ENCODE measurements at regions not wholly inside any gene's neighbourhood (a gene's known extent, or its start where the extent isn't known, plus 50 kb on each side); places are given as distances from the start of the nearest gene placed in this dataset.

DNA sequence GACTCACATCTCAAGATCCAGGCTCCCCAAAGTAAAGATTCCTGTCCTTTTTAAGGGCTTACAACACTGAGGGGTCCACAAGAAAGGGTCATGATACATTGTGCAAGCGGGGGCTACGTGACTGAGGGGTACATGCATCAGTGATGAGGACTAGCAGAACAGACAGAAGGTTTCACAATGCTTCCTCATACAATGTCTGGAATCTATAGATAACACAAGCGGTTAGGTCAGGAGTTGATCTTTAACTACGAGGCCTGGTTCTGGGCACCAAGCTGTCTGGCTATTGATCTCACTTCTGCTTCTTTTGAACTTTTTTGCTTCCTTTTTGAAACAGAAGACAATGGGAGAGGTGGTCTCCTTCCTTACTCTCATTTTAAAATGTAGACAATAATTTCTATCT is 718.6 kb downstream of the AMY1C start:
- Histone ChIP-seq H3K9ac (ENCODE audit: low read length) (no peak overlapping the region), H3K36me3 (ENCODE audit: control insufficient read depth, low read depth, low read length) (no peaks in the 10 kb centered on the region), H3K9me3 (ENCODE audit: control insufficient read depth, low read depth, low read length) (peaks cover 2% of the 10 kb centered on the region), H3K27ac (ENCODE audit: low read length) (no peak overlapping the region), H3K27me3 (ENCODE audit: control insufficient read depth, insufficient read depth, low read length) (no peaks in the 10 kb centered on the region), H3K4me3 (ENCODE audit: low read length) (no peak overlapping the region), H3K4me1 (ENCODE audit: control insufficient read depth, low read depth, low read length) (no peaks in the 10 kb centered on the region)

DNA sequence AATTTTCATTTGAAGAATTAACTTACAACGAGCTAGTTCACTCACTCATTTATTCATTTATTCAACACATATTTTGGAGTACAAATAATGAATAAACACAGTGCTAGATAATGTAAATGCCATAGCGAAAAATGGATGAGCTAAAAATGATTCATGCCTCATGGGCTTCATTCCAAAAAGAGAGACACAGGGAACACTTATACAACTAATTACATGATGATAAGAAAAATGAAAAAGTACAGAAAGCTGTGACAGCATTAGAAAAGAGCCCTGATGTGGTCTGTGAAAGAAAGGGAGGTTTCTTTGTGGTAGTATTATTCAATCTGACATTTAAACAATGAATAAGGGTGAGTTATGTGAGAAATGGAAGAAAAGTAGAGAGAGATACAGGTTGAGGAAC is 726.4 kb downstream of the AMY1C start:
- H3K27me3 ChIP-seq (ENCODE audit: control insufficient read depth, insufficient read depth, low read length): no peaks in the 10 kb centered on the region
- no peak overlapping the region for H3K9ac ChIP-seq (ENCODE audit: low read length)
- H3K27ac ChIP-seq (ENCODE audit: low read length): no peak overlapping the region
- no peak overlapping the region for H3K4me3 ChIP-seq (ENCODE audit: low read length)
- no peaks in the 10 kb centered on the region for H3K36me3 ChIP-seq (ENCODE audit: control insufficient read depth, low read depth, low read length)
- no peaks in the 10 kb centered on the region for H3K4me1 ChIP-seq (ENCODE audit: control insufficient read depth, low read depth, low read length)
- H3K9me3 ChIP-seq (ENCODE audit: control insufficient read depth, low read depth, low read length): peaks cover 7% of the 10 kb centered on the region

DNA sequence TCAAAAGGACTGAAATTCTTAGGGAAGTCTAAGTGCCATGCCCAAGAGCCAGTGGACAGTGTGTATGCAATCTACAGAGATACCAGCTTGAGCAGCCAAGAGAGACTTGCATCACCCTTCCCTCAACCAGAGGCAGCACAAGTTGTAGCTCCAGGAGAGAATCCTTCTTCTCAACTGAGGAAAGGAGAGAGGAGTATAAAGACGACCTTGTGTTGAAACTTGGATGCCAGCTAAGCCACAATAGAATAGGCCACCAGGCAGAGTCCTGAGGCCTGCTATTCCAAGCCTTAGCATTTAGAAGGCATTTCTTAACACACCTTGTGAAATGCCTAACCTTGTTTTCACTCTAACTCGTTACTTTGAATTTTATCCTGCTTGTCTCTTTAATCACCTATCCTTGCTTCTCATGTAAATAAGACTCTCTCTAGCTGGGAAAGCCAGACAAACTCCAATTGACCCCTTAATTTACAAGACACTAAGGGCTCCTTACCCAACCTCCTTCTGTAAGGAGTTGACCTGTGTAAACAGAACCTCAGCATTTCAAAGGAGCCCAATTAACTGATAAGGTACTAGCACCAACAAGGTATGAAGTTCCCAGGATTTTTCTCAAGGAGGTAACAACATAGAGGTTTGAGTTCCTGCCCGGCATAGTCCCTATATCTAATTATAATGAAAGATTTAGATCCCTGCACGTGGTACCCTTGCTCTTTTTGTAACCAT is 738.8 kb downstream of the AMY1C start:
- H3K36me3 ChIP-seq (ENCODE audit: control insufficient read depth, low read depth, low read length): no peaks in the 10 kb centered on the region
- peaks cover 3% of the 10 kb centered on the region for H3K4me1 ChIP-seq (ENCODE audit: control insufficient read depth, low read depth, low read length)
- H3K4me3 ChIP-seq (ENCODE audit: low read length): no peak overlapping the region
- H3K9ac ChIP-seq (ENCODE audit: low read length): no peak overlapping the region
- H3K9me3 ChIP-seq (ENCODE audit: control insufficient read depth, low read depth, low read length): no peaks in the 10 kb centered on the region
- H3K27ac ChIP-seq (ENCODE audit: low read length): no peak overlapping the region
- peaks cover 64% of the 10 kb centered on the region for H3K27me3 ChIP-seq (ENCODE audit: control insufficient read depth, insufficient read depth, low read length)

DNA sequence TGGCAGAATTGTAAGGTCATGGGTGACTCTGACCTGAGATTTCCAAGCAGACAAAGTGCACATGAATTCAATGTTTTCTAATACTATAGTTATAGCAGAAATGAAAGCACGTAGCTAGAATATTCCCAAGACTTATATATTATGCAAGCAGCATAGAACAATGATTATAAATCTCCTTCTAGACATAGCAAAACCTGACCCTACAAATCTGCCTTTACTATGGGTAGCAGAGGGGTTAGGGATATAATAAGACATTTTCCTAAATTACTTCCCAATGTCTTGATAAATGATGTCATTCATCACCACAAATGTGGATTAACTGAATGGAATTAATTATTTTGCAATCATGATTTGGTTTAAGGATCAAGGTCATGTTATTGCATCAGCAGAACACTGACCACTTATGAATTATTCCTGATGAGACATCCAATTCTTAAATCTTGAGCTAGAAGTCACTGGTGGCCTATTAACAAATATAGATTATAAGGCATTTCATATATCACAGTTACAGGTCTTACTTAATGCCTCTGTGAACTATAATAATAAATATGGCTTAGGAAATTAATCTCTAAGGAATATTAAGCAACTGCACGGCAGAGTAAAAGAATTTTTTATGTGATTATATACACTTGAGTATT is 776.6 kb downstream of the AMY1C start:
- Histone ChIP-seq H3K9ac (ENCODE audit: low read length) (no peak overlapping the region), H3K27ac (ENCODE audit: low read length) (no peak overlapping the region)

DNA sequence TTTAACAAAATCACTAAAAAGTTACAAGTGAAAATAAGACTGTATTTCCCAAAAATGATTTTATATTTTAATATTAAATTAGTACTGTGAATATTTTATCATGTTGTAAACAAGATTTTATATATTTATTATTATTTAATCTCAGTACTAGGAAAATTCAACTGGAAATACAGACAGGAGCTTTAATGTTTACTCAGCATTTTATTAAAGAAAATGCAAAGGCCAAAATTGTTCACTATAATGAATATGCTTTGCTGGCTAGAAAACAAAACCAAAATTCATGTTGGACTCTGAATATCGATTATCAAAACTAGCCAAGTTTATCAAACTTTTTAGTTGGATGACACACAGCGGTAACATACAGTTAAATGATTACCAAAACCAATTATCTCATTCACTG is 782.3 kb downstream of the AMY1C start:
- H3K36me3 ChIP-seq (ENCODE audit: control insufficient read depth, low read depth, low read length): no peaks in the 10 kb centered on the region
- no peaks in the 10 kb centered on the region for H3K27me3 ChIP-seq (ENCODE audit: control insufficient read depth, insufficient read depth, low read length)
- no peak overlapping the region for H3K27ac ChIP-seq (ENCODE audit: low read length)
- no peak overlapping the region for H3K4me3 ChIP-seq (ENCODE audit: low read length)
- no peaks in the 10 kb centered on the region for H3K4me1 ChIP-seq (ENCODE audit: control insufficient read depth, low read depth, low read length)
- H3K9me3 ChIP-seq (ENCODE audit: control insufficient read depth, low read depth, low read length): no peaks in the 10 kb centered on the region
- H3K9ac ChIP-seq (ENCODE audit: low read length): no peak overlapping the region

More for the DNA sequence above, 776.6 kb downstream of the AMY1C start:
- Histone ChIP-seq H3K4me3 (ENCODE audit: low read length) (no peak overlapping the region), H3K4me1 (ENCODE audit: control insufficient read depth, low read depth, low read length) (no peaks in the 10 kb centered on the region), H3K36me3 (ENCODE audit: control insufficient read depth, low read depth, low read length) (no peaks in the 10 kb centered on the region), H3K9me3 (ENCODE audit: control insufficient read depth, low read depth, low read length) (no peaks in the 10 kb centered on the region), H3K27me3 (ENCODE audit: control insufficient read depth, insufficient read depth, low read length) (no peaks in the 10 kb centered on the region)

DNA sequence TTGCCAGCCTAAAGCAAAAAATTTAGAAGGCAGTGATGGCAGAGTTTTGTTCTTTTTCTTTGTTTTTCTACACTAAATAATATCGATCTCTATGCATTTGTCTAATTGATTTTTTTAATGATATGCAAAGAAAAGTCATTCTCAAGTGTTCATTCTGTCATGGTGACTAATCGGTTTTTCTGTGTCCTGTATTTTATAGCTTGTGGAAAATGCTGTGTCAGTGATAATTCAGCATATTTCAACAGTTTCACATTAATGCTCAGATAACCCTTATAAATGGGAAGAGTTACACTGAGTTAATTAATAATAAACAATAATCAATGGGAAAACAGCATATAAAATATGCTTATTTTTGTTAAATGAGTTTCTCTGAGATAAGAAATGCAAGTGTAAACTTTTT is 824.9 kb downstream of the AMY1C start:
- Histone ChIP-seq H3K4me1 (ENCODE audit: control insufficient read depth, low read depth, low read length) (no peaks in the 10 kb centered on the region), H3K36me3 (ENCODE audit: control insufficient read depth, low read depth, low read length) (no peaks in the 10 kb centered on the region), H3K27me3 (ENCODE audit: control insufficient read depth, insufficient read depth, low read length) (no peaks in the 10 kb centered on the region), H3K27ac (ENCODE audit: low read length) (no peak overlapping the region), H3K9me3 (ENCODE audit: control insufficient read depth, low read depth, low read length) (no peaks in the 10 kb centered on the region), H3K4me3 (ENCODE audit: low read length) (no peak overlapping the region), H3K9ac (ENCODE audit: low read length) (no peak overlapping the region)

DNA sequence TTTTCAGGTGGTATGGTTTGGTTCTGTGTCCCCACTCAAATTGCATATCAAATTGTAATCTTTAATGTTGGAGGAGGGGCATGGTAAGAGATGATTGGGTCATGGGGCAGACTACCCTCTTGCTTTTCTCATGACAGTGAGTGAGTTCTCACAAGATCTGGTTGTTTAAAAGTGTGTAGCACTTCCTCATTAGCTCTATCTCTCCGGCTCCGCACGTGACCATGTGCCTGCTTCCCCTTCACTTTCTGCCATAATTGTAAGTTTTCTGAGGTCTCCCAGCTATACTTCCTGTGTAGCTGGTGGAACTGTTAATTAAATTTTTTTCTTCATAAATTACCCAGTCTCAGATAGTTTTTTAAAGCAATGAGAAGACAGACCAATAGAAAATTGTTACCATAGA is 843.2 kb downstream of the AMY1C start:
- Histone ChIP-seq H3K27me3 (ENCODE audit: control insufficient read depth, insufficient read depth, low read length) (no peaks in the 10 kb centered on the region), H3K9ac (ENCODE audit: low read length) (no peak overlapping the region), H3K9me3 (ENCODE audit: control insufficient read depth, low read depth, low read length) (no peaks in the 10 kb centered on the region), H3K36me3 (ENCODE audit: control insufficient read depth, low read depth, low read length) (no peaks in the 10 kb centered on the region), H3K27ac (ENCODE audit: low read length) (no peak overlapping the region), H3K4me3 (ENCODE audit: low read length) (no peak overlapping the region), H3K4me1 (ENCODE audit: control insufficient read depth, low read depth, low read length) (no peaks in the 10 kb centered on the region)

DNA sequence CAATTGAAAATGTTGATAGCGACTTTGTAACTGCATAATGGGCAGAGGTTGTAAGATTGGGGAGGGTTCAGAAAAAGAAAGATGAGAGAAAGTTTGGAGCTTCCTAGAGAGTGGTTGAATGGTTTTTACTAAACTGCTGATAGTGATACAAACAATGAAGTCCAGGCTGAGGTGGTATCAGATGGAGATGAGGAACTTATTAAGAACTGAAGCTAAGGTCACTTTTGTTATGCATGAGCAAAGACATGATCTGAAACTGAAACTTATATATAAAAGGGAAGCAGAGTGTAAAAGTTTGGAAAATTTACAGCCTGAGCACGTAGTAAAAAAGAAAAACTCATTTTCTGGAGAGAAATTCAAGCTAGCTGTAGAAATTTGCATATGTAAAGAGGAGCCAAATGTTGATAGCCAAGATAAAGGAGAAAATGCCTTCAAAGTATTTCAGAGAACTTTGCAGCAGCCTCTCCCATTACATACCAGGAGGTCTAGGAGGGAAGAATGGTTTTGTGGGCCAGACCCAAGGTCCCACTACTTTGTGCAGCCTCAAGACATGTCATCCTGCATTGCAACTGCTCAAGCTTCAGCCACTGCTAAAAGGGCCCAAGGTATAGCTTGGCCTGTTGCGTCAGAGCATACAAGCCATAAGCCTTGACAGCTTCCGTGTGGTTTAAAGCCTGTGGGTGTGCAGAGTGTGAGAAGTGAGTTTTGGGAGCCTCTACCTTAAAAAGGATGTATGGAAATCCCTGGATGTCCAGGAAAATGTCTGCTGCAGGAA is 843.9 kb downstream of the AMY1C start:
- Histone ChIP-seq H3K36me3 (ENCODE audit: control insufficient read depth, low read depth, low read length) (no peaks in the 10 kb centered on the region), H3K27me3 (ENCODE audit: control insufficient read depth, insufficient read depth, low read length) (no peaks in the 10 kb centered on the region), H3K9ac (ENCODE audit: low read length) (no peak overlapping the region), H3K27ac (ENCODE audit: low read length) (no peak overlapping the region), H3K4me3 (ENCODE audit: low read length) (no peak overlapping the region), H3K9me3 (ENCODE audit: control insufficient read depth, low read depth, low read length) (no peaks in the 10 kb centered on the region), H3K4me1 (ENCODE audit: control insufficient read depth, low read depth, low read length) (no peaks in the 10 kb centered on the region)

DNA sequence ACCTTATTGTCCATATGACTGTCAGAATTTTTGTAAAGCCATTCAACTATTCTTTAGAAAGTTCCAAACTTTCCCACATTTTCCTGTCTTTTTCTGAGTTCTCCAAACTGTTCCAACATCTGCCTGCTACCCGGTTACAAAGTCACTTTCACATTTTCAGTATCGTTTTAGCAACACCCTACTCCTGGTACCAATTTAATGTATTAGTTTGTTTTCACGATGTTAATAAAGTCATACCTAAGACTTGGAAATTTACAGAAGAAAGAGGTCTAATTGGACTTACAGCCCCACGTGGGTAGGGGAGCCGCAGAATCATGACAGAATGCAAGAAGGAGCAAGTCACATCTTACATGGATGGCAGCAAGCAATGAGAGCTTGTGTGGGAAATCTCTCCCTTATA is 867.8 kb downstream of the AMY1C start:
- H3K9me3 ChIP-seq (ENCODE audit: control insufficient read depth, low read depth, low read length): peaks cover 13% of the 10 kb centered on the region
- no peak overlapping the region for H3K4me3 ChIP-seq (ENCODE audit: low read length)
- no peaks in the 10 kb centered on the region for H3K4me1 ChIP-seq (ENCODE audit: control insufficient read depth, low read depth, low read length)
- H3K9ac ChIP-seq (ENCODE audit: low read length): no peak overlapping the region
- H3K27me3 ChIP-seq (ENCODE audit: control insufficient read depth, insufficient read depth, low read length): no peaks in the 10 kb centered on the region
- H3K27ac ChIP-seq (ENCODE audit: low read length): no peak overlapping the region
- no peaks in the 10 kb centered on the region for H3K36me3 ChIP-seq (ENCODE audit: control insufficient read depth, low read depth, low read length)

DNA sequence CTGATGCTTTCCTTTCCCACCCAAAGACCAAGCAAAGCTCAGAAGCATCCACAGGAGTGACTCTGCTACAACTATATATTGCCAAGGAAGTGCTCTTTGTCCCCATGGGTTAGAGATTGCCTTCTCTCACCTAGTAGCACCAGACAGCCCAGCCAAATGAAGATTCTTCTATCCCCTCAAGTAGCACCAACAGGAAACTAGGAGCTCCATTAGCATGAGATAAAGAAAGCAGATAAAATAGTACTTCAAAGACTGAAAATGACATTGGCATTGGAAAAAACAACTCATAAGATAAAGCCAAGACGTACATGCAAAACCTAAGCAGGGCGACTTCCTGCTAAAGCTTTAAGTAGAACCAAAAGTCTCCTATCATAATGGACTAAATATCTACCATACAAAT is 871.5 kb downstream of the AMY1C start:
- H3K36me3 ChIP-seq (ENCODE audit: control insufficient read depth, low read depth, low read length): no peaks in the 10 kb centered on the region
- no peak overlapping the region for H3K27ac ChIP-seq (ENCODE audit: low read length)
- H3K4me1 ChIP-seq (ENCODE audit: control insufficient read depth, low read depth, low read length): no peaks in the 10 kb centered on the region
- H3K4me3 ChIP-seq (ENCODE audit: low read length): no peak overlapping the region
- H3K9me3 ChIP-seq (ENCODE audit: control insufficient read depth, low read depth, low read length): peaks cover 9% of the 10 kb centered on the region
- no peaks in the 10 kb centered on the region for H3K27me3 ChIP-seq (ENCODE audit: control insufficient read depth, insufficient read depth, low read length)
- no peak overlapping the region for H3K9ac ChIP-seq (ENCODE audit: low read length)

DNA sequence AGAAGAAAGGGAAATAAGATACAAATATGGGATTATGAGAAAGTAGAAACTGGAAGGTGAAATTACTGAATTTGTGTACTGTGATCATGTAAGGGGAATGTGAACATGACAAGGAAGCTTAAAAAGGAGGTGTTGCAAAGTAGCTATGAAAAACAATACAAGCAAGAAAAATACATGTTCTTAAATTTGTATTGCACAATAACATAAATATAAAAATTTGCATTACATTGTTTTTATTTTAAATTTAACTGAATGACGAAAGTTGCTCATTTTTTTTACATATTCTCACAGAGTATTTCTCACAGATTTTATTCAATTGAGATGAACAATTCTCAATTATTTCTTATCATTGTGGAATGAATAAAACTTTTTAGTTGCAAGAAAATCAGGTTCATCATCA is 874.8 kb downstream of the AMY1C start:
- Histone ChIP-seq H3K27me3 (ENCODE audit: control insufficient read depth, insufficient read depth, low read length) (no peaks in the 10 kb centered on the region), H3K4me1 (ENCODE audit: control insufficient read depth, low read depth, low read length) (no peaks in the 10 kb centered on the region), H3K4me3 (ENCODE audit: low read length) (no peak overlapping the region), H3K9ac (ENCODE audit: low read length) (no peak overlapping the region), H3K36me3 (ENCODE audit: control insufficient read depth, low read depth, low read length) (no peaks in the 10 kb centered on the region), H3K27ac (ENCODE audit: low read length) (no peak overlapping the region), H3K9me3 (ENCODE audit: control insufficient read depth, low read depth, low read length) (no peaks in the 10 kb centered on the region)

All from iPS-18a (cell line).